ENCODE measurements at regions not wholly inside any gene's neighbourhood (a gene's known extent, or its start where the extent isn't known, plus 50 kb on each side); places are given as distances from the start of the nearest gene placed in this dataset.

GRCh38 chr14:71290960-71291466 is 383.8 kb downstream of the PCNX1 start:
- TF ChIP-seq CTCF (IDR thresholded peaks at IDR 0.05) (no peak), POLR2A (IDR thresholded peaks at IDR 0.05) (no peak)

Measured in body of pancreas (tissue), 4 donors.